BE2C (cell line): ENCODE measurements at regions not wholly inside any gene's neighbourhood (a gene's known extent, or its start where the extent isn't known, plus 50 kb on each side); places are given as distances from the start of the nearest gene placed in this dataset.

ENCODE experiments used
- DNase-seq: peaks from one replicate; pipeline ENCODE4 v3.0.0-alpha.2; 2020
- H3K27me3 ChIP-seq: fragments of 250-450 bp; sonication (Bioruptor Pico); 2 replicates; pipeline ENCODE4 v1.5.1; 2020; ENCODE audit warnings: mild to moderate bottlenecking
- H3K36me3 ChIP-seq: fragments of 250-450 bp; sonication (Bioruptor Pico); 2 replicates; pipeline ENCODE4 v1.5.1; 2020; ENCODE audit warnings: mild to moderate bottlenecking
- H3K4me1 ChIP-seq: fragments of 250-450 bp; sonication (Bioruptor Pico); 2 replicates; pipeline ENCODE4 v1.5.1; 2020
- H3K4me3 ChIP-seq: 2 replicates; pipeline ENCODE4 v1.5.1; 2011; ENCODE audit warnings: low read depth, low read length
- H3K9me3 ChIP-seq: fragments of 250-450 bp; sonication (Bioruptor Pico); 2 replicates; pipeline ENCODE4 v1.5.1; 2020
- CTCF ChIP-seq: IDR thresholded peaks from 2 replicates; pipeline ENCODE4 v1.5.1; 2012; ENCODE audit warnings: mild to moderate bottlenecking, low read depth, low read length

DNA sequence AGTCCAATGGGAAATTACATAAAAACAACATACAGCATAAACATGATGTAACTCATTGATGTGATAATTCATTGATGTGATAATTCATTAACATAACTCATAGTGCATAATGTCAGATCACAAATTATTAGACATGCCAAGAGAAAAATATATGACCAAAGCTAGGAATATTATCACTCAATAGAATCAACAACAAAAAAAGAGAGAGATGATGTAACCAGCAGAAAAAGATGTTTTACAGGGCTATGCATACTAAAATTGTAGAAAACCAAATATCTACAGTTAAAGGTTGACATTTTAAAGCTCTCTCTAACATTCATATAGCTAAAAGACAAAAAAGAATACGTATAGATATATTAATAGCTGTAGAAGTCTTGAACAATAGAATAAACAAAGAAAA, 1067.2 kb upstream of the ADGRB3 start:
- no peak for DNase-seq
- Histone ChIP-seq H3K4me1 (no peaks in the 10 kb centered on the region), H3K4me3 (no peak overlapping the region), H3K27me3 (no peaks in the 10 kb centered on the region), H3K36me3 (no peaks in the 10 kb centered on the region), H3K9me3 (no peaks in the 10 kb centered on the region)
- no peak for TF ChIP-seq CTCF

GRCh38 chr6:67563671-67564070, 1071.4 kb upstream of the ADGRB3 start:
- DNase-seq, result no peak
- H3K4me1 ChIP-seq, result no peaks in the 10 kb centered on the region
- H3K4me3 ChIP-seq, result no peak overlapping the region
- H3K36me3 ChIP-seq, result no peaks in the 10 kb centered on the region
- no peak for TF ChIP-seq CTCF
- no peaks in the 10 kb centered on the region for H3K9me3 ChIP-seq
- no peaks in the 10 kb centered on the region for H3K27me3 ChIP-seq

DNA sequence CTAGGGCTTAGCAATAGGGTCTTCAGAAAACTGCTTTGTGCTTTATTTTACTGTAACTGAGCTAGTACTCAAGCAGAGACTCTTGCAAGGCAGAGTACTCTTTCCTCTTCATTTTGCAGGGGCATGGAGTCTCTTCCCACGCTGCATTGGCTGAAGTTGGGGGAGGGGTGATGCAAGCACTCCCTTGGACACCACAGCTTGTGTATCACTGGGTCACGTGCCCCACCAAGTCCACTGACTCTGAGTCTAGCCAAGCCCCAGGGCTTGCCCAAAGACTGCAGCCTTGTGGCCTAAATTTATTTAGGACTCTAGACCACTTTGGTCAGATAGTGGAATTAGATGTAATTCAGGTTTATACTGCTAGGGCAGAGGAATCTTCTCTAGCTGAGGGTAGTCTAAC, 1075.0 kb upstream of the ADGRB3 start:
- DNase-seq, result no peak
- no peaks in the 10 kb centered on the region for H3K36me3 ChIP-seq
- H3K4me3 ChIP-seq, result no peak overlapping the region
- no peaks in the 10 kb centered on the region for H3K4me1 ChIP-seq
- H3K27me3 ChIP-seq, result no peaks in the 10 kb centered on the region
- no peak for TF ChIP-seq CTCF
- no peaks in the 10 kb centered on the region for H3K9me3 ChIP-seq

GRCh38 chr6:67558985-67559384, 1076.1 kb upstream of the ADGRB3 start:
- no peaks in the 10 kb centered on the region for H3K27me3 ChIP-seq
- no peaks in the 10 kb centered on the region for H3K36me3 ChIP-seq
- DNase-seq, result no peak
- H3K4me1 ChIP-seq, result no peaks in the 10 kb centered on the region
- no peak overlapping the region for H3K4me3 ChIP-seq
- TF ChIP-seq CTCF, result no peak
- H3K9me3 ChIP-seq, result no peaks in the 10 kb centered on the region

DNA sequence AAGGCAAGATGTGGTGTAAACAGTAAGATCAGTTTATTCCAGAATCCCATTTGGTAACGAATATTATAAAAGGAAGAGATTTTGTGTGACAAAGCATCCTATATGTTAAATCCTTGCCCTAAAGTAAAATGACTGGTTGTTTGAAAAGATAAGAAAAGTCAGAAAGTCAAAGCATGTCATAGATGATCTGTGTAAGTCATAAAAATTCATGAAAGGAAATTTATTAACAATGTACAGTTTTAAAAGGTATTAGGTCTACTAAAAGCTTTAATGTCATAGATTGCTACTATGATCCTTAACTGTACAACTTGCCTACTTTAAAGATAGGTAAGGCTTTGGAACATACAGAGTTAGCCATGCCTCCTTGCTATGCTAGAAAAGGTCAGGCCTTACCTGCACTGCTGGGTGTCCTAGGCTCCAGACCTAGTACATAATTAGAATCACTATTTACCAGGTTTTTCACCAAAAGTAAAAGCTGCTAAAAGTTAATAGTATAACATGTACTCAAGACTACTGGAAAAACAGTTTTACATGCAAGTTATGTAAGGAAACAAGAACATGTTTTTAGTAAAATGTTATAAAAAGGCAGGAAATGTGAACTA, 1090.1 kb upstream of the ADGRB3 start:
- Histone ChIP-seq H3K4me1 (no peaks in the 10 kb centered on the region), H3K9me3 (no peaks in the 10 kb centered on the region; the same call in 1 of the 2 replicates), H3K4me3 (no peak overlapping the region), H3K36me3 (no peaks in the 10 kb centered on the region), H3K27me3 (no peaks in the 10 kb centered on the region)
- TF ChIP-seq CTCF, result no peak
- no peak for DNase-seq

GRCh38 chr6:67541586-67541985, 1093.5 kb upstream of the ADGRB3 start:
- no peak for DNase-seq
- no peaks in the 10 kb centered on the region for H3K4me1 ChIP-seq
- no peaks in the 10 kb centered on the region for H3K36me3 ChIP-seq
- H3K4me3 ChIP-seq, result no peak overlapping the region
- no peak for TF ChIP-seq CTCF
- H3K27me3 ChIP-seq, result no peaks in the 10 kb centered on the region
- no peaks in the 10 kb centered on the region; the same call in 1 of the 2 replicates for H3K9me3 ChIP-seq
